Limb (tissue), 2 donors: ENCODE measurements at regions not wholly inside any gene's neighbourhood (a gene's known extent, or its start where the extent isn't known, plus 50 kb on each side); places are given as distances from the start of the nearest gene placed in this dataset.
A peak's percentile ranks its signal among the peaks of the same experiment; 100 is the strongest.
"Not testable (repeated sequence)": the region's sequence is repeated elsewhere in the genome, so short reads cannot be mapped to it uniquely, and the experiment has no call there.

ENCODE experiments used
- DNase-seq, 2 donors: peaks; one replicate each; pipeline ENCODE4 v3.0.0-alpha.2; 2016; ENCODE audit errors: extremely low spot score in 2 of 2

DNA sequence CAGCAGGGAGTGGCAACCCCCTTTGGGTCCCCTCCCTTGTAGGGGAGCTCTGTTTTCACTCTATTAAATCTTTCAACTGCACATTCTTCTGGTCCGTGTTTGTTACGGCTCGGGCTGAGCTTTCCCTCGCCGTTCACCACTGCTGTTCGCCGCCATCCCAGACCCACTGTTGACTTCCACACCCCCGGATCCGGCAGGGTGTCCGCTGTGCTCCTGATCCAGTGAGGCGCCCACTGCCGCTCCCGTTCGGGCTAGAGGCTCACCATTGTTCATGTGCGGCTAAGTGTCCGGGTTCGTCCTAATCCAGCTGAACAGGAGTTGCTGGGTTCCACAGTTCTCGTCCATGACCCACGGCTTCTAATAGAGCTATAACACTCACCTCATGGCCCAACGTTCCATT, 408.1 kb downstream of the KCNJ2 start:
- no peak for DNase-seq

DNA sequence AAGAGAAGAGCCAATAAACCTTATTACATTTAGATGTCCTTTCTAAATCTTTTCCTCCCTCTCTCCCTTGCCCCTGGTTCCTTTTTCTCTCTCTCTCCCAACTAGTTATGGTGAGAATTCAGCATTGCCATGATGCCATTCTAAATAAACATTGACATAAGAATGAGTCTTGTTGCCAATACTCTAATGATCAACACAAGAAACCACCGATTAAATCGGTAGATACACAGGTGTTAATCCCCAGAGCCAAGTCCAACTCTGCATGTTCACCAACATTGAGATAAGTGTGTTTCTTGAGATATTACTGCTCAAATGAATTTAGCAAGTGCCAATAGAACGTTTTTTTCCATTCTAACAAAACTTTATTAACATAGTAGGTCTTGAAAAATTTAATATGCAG, 412.1 kb downstream of the KCNJ2 start:
- no peak for DNase-seq

DNA sequence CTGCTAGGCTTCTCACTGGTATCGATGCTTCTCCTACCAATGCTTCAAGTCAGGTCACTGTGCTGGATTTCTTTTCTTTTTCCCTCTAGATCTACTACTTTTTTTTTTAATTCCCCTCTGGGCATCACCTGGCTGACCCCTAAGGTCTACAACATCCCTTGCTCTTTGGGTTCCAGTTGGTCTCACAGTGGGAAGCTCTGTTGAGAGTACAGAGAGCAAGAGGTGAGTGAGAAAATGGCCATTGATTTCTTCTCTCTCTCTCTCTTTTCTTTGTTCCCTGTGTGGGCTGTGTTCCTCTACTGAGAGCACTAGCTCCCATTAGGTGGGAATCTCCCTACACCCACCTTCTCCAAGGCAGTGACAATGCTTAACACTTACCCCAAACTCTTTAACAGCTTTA, 413.4 kb downstream of the KCNJ2 start:
- no peak for DNase-seq

DNA sequence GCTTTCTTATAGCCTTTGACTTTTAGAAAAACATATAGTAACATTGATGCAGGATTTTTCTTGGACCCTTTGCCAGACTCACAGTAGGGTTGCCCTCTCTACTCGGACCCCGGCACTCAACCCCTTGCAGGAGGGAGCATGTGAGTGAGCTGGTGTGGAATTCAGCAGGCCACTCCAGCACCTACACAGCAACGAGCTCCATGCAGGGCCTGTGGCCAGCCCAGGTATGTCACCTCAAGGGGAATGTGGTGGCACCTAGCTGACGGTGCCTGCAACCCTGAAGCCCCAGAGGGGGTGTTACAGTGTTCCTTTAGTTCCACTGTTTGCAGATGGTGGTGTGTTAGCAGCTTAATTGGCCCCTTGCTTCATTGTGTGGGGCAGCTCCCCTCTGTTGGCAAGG, 414.9 kb downstream of the KCNJ2 start:
- DNase-seq = no peak

DNA sequence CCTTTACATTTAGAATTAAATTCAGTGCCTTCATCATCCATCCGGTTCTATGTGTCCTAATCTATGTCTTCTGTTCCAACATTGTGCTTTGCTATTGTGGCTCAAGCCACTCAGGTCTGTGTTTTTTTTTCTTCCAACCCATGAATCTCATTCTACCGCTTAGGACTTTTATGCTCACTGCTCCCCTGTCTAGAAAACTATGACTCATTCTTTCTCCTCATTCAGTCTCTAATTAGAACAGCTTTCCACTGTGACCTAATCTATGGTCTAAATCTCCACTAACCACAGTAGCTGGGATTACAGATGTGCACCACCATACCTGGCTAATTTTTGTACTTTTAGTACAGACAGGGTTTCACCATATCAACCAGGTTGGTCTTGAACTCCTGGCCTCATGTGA, 418.7 kb downstream of the KCNJ2 start:
- DNase-seq = no peak

DNA sequence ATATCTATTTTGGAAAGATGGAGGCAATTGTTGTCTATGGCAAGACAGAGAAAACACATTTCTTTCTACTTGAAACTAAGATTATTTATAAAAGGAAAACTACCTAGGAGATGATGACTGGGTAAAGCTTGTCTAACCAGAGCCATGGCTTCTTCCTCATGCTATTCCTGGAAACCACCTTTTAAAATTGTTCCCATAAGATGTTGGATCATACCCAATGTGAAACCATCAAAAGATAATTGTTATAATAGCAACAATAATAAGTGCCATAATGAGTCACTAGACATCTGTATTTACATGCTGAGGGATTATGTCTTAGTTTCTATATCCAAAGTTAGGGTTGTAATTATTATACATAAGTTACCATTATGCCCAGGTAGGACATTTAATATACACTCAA, 428.4 kb downstream of the KCNJ2 start:
- no peak for DNase-seq

DNA sequence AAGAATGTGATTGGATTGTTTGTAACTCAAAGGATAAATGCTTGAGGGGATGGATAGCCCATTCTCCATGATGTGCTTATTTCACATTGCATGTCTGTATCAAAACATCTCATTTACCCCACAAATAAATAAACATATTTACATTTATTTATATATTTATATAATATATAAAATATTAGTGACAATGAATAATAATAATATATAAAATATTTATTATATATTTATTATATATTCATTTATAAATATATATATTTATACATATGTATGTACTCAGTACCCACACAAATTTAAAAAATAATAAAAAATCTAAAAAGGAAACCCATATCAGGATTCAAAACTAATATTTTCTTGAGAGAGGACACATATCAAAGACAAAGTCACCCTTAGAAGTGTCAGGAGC, 429.9 kb downstream of the KCNJ2 start:
- DNase-seq = no peak

DNA sequence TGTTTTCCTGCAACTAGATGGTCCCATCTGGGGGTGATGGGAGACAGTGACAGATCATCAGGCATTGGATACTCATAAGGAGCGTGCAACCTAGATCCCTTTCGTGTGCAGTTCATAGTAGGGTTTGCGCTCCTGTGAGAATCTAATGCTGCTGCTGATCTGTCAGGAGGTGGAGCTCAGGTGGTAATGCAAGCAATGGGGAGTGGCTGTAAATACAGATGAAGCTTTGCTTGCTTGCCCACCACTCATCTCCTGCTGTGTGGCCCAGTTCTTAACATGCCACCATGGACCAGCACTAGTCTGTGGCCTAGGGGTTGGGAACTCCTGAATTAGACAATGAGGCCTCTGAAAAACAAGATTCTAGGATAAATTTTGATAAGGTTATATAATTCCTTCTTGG, 430.6 kb downstream of the KCNJ2 start:
- DNase-seq = not testable (repeated sequence)

DNA sequence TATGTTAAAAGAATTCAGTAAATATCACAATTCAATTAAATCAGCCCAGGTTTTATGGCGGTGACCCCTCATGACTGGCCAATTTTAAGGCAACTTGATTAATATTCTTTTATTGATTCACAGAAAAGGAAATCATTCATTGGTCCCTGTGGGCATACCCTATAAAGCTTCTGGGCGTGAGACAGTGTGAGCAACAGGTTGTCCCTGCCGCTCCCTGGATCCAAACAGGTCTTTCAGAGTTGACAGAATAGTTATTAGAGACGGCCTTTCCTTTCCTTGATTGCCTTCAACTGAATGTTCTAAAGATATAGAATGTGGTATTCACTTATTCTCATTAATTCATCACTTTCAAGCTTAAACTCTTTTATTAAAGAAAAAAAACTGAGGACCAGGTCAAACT, 433.9 kb downstream of the KCNJ2 start:
- DNase-seq = no peak

DNA sequence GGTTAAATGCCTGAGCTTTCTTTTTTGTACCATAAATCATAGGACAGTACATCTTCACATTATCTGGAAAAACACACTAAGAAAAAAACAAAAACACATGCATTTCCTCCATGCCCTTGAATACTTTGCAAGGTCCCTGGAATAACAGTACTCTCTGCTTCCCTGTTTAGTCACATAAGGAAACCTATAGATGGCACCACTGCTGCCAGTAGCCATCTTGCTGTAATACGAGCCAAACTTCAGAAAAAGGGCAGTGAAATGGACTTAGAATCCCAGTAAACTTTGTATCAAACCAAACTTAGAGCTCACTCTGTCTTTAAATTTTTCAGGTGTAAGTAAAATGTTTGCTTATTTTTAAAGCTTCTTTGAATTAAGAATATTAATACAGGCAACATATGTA, 435.5 kb downstream of the KCNJ2 start:
- no peak for DNase-seq

DNA sequence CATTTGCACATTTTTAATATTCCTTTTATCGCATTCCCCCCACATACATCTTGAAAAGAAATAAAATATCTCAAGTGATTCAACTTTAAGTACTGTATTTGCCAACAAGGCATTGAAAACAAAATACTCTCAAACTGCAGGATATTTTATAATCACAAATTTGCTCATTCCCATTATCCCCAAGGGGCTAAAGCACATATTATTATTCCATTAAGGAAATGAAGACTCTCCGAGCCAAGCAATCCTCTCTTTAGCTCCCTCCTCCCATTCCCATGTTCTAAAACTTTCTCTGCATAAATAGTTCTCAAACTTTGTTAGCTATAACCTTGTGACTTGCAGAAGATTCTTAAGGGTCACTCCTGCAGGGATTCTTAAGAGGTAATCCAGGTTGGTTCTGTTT, 436.8 kb downstream of the KCNJ2 start:
- DNase-seq = peak in 1 of 2 donors; percentile 10

DNA sequence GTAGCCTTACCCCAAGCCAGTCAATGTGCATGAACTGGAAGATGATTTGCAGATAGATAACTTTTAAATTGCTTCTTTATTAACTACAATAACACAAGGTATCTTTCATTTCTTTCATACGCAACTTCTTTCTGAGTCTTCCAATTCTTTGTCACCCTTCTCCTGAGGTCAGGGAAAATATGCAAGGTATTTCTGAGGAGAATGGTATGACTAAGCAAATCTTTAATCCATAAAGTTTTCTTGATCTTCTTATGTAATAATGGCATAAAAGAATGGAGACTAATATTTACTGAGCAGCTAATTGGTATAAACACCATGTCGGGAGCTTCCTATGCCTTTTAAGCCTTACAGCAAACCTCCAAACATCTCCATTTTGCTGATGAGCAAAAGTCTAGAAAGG, 438.9 kb downstream of the KCNJ2 start:
- DNase-seq = no peak

DNA sequence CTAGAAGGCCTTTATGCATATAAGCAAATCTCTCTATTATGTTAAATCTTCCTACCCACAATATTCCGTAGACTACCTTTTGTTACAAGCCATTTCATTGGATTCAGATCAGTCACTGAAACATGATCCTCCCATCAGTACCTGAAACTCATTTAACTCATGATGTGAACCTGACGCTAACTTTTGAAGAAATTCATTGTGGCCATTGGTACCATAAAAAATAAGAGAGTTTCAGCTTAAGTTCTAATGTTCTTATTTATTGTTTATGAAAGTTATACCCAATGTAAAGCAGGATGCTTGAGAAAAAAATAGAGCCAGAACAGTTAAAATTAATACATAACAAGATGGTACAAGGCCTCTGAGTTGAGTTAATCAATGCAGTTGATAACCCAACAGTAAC, 439.6 kb downstream of the KCNJ2 start:
- DNase-seq = no peak

DNA sequence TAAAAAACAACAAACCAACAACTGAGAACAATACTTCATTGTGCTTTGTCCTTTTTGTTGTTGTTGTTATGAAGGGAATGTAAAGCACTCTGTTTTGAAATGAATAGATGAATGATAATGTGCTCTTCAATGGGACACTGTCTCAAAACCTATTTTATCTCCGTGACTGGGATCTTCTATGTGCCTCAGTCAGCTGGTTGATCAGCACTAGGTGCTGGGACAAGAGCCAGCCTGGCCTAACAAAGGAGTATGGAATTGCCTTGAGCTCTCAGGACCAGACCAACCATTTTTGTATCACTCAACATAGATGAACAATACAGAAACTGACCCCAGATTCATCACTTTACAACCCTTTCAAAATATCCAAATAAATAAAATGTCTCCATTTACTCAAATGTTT, 440.2 kb downstream of the KCNJ2 start:
- no peak for DNase-seq

DNA sequence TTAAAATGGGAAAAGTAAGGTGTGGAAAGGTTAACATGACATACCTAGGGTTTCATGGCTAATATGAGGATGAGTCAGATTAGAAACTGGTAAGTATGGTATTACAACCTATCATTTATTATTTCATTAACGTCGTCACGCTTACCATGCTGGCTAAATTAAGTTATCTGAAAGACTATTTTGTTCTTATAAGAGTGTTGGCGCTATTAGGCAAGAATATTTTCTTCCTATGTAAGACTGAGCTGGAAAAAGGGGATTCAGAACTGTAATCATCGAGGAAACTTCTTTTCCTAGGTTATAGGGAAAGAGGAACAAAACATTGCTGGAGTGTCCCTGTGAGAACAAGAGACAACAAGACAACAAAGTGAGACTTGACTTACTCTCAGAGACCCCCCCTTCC, 440.8 kb downstream of the KCNJ2 start:
- no peak for DNase-seq

DNA sequence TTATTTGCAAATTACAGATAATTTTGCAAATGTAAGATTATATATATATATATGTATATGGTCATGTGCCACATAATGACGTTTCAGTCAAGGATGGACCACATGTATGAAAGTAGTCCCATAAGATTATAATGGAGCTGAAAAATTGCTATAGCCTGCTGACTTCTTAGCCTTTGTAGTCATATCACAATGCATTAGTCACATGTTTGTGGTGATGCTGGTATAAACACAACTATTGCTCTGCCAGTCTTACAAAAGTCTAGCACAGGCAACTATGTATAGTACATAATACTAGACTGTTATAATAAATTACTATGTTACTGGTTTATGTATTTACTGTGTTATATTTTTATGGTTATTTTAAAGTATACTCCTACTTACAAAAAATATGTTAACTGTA, 444.3 kb downstream of the KCNJ2 start:
- DNase-seq = no peak

DNA sequence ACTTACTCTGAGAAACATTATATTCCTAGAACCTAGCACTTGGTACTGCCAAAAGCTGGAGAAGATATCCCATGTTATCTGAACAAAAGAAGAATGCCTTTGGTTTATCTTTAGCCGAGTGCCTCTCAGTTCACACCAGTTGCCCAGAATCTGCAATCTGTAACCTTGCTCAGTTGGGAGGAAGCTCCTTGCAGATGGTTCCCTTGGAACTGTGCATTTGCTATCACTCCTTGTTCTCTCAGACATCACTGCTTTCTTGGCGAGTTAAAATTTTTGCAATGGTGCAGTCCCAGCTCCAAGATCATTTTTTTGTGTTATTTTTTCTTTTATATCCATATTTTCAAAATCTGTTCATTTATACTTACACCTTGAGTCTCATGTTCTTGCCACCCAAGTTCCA, 446.5 kb downstream of the KCNJ2 start:
- no peak for DNase-seq

DNA sequence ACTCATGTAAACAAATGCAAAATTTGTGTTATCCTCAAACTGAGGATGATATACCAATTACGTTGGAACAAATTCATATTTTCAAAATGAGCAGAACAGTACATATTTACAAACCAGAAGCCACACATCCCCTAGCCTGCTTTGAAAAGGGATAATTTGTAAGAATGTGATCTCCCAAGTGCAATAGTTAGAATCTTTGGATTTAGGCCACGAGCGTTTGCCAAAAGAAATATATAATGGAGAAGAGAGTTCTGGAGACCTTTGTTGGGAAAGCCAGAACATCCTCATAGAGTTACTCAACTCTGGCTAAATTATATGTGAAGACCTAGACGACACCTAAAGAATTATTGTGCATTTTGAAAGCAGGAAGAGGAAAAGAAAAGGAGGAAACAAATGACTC, 449.3 kb downstream of the KCNJ2 start:
- no peak for DNase-seq

DNA sequence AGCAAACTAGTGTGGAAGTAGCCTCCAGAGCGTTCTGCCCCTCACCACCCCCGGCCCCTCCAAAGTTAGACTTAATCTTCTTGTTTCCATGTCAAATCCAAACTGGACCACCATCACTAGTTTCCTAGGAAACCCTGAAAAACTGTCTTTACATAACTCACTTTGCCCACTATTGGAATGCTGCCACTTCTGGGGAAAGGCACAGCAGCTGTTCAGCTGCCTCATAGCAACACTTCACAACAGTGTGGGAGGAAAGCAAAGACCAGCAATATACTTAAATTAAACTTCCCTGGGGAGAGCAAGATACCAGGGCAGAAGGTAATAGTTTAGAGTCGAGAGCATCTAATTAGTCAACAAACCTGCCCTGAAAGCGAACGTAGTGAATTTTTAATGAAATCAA, 452.2 kb downstream of the KCNJ2 start:
- DNase-seq = peak; percentile 57 to 77

DNA sequence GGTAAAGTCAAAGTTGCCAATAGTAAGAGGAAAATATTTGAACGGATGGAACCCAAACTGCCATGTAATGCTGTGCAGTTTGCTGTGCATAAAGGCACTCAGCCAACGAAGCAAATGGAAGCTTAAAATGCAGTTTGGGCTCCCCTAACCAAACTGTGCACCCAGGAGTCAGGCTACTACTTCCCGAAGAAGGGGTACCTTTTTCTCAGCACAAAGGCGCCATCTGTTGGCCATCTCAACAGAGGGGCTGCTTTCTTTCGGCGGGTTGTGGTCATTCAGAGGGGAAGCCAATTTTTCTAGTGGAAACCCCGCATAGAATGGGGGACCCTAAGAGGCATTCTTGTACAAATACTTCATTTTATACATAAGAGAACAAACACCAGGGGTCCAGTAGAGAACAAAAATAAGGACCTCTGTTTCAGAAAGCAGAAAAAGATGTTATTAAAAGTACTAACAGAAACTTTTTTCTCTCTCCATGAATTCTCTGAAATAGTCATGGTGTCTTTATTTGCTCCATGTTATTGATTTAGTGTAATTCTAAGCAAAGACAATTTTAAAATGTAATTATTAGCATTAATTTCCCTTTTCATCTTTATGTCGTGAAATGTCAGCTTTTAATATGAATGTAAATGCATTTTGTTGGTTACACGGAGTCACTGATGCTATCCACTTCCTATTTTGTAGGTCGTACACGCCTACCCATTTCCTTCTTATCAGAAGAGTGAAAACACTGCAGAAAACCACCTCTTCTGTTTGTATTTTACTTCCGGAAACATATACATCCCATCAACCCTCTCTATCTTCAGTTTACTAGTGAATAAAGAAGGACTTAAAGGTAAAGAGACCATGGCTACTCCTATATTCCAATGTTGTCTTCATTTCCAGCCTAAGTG, 453.3 kb downstream of the KCNJ2 start:
- peak; percentile 61 to 64 for DNase-seq

DNA sequence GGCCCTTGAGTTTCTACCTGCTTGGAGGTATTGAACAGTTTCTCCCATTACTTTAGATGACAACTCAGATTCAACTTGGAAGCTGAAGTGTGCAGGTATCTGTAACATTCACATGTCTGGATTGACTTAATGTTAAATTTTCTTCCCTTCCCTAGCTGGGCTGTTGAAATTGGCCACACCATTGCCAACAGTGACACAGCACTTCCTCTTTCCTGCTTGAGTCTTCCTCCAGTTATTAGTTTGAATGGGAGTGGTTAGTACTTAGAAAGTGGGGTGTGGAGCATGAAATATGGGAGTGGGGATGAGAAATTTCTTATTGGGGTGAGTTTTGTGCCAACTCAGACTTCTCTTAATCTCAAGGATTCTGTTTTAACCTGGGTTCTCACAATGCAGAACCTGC, 454.9 kb downstream of the KCNJ2 start:
- DNase-seq = no peak

DNA sequence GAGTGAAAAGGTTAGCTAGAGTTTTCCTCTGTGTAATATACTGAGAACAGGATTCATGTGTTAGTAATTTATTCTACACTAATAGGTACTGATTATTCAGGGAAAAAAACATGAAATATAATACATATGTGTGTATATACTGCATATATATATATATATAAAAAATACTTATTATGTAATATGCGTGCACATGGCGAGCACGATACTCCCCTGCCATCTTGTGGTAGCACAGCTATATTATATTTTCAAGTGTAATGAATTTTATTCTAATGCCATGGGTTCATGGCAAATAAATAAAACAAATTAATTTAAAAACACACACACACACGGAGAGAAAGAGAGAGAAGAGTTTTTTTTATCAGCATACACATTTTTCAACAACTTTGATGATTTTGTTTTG, 460.6 kb downstream of the KCNJ2 start:
- peak in 1 of 2 donors; percentile 32 for DNase-seq

DNA sequence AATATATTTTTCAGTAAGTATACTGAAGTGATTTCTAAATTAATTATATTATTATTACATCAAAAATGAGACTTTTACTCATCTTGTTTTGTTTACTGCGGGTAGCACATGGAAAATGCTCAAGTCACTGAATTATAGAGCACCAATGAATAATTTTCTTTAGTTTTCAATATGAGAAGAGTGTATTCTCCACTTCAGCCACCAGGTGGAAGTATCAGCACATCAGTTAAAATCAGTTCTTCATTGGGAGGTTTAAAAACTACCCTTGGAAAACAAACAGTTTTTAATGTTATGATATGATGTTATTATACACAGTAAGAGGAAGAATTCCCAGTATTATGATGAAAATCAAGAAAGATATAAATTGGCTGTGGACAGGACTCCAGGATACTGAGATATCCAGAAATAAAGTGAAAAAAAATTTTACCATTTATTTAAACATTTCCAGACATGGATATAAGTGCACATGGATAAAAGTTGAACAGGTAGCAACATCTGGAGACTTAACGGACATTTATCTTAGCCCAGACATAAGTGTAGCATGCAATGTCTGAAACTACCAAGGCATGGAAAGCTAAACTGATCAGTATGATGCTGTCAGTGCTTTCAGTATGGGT, 467.3 kb downstream of the KCNJ2 start:
- peak in 1 of 2 donors; percentile 67 for DNase-seq
